GM18502 (cell line): ENCODE measurements at regions not wholly inside any gene's neighbourhood (a gene's known extent, or its start where the extent isn't known, plus 50 kb on each side); places are given as distances from the start of the nearest gene placed in this dataset.

Experiments used
- ATAC-seq: cut with Tn5 transposase; IDR thresholded peaks from one replicate; pipeline ENCODE4 v1.9.1; 2021; ENCODE audit warnings: mild to moderate bottlenecking; ENCODE audit not compliant: unreplicated experiment, poor library complexity

DNA sequence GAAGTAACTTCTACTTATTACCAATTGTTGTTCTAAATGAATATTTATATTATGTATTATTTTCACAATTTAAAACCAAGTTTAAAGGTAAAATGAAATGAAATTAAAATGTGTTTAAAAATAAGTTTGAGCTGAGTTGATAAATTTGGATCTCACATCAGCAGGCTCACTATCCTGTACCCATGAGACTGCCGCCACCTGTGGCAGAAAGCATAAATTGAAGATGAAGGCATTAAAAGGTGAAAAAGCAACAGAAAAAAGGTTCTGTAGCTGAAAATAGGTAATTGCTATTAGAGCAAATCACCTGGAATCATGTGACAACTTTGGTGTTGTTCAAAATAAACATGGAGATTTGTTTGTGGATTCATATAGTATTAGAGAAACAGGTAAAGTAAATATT is 133.0 kb upstream of the CADM2 start:
- no peak for ATAC-seq

GRCh38 chr3:84830476-84830875 is 128.3 kb upstream of the CADM2 start:
- ATAC-seq: no peak

DNA sequence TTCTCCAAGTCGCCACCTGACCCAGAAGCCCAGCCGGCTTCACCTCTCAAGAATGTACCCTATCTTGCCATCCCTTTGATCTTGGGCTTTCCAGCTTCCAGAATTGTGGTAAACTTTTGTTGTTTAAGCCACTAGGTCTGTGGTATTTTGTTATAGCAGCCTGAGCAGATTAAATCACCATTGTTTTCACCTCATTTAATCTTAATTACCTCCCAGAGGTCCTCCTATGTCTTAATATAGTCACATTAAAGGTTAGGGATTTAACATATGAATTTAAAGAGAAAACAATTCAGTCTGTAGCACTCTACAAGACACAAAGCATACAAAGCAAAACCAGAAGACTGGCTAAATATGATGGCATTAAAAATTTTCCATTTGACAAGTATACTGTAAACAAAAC is 123.4 kb upstream of the CADM2 start:
- no peak for ATAC-seq

DNA sequence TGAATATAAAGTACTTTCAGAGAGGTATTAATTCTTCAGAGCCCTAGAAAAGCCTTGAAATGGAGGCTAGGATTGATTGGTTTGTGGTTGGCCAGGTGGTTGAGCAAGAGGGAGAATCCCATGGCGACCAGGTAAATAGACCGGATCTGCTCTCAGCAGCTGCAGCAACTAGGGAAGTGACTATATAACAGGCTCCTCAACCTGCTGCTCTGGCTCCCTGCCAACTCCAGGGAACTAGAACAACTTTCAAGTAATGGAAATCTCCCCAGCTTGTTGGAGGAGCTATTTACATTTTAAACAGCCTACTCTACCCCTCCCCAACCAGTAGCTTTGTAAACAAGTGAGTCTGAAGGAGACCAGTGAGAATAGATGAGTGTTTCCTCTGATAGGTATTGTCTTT is 121.8 kb upstream of the CADM2 start:
- no peak for ATAC-seq

GRCh38 chr3:84877092-84877491 is 81.7 kb upstream of the CADM2 start:
- ATAC-seq: no peak

DNA sequence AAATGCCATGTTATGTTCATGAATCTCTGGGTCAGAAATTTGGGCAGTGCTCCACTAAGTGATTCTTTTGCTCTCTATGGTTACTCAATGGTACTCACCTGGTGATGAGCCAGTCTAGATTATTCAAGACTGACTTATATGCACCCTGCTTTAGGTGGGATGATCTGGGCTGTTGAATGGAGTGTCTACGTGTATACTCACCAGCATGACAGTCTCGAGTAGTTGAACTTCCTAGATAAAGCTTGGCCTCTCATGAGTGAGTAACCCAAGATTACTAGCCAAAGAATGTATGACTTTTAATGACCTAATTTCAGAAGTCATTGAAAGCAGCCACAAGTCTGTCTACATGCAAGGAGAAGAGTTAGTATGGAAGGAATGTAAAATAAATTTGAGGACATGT is 77.5 kb upstream of the CADM2 start:
- ATAC-seq: no peak

DNA sequence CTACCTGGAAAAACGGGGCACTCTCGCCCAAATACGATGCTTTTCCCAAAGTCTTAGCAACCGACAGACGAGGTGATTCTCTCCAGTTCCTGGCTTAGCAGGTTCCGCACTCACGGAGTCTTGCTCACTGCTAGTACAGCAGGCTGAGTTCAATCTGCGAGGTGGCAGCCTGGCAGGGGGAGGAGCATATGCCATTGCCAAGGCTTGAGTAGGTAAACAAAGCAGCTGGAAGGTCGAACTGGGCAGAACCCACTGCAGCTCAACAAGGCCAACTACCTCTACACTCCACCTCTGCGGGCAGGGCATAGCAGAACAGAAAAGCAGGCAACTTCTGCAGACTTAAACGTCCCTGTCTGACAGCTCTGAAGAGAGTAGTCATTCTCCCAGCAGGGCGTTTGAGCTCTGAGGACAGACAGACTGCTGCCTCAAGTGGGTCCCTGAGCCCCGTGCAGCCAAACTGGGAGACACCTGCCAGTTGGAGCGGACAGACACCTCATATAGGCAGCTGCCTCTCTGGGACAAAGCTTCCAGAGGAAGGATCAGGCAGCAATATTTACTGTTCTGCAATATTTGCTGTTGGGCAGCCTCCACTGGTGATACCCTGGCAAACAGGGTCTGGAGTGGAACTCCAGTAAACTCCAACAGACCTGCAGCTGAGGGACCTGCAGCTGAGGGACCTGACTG is 73.4 kb upstream of the CADM2 start:
- no peak for ATAC-seq

DNA sequence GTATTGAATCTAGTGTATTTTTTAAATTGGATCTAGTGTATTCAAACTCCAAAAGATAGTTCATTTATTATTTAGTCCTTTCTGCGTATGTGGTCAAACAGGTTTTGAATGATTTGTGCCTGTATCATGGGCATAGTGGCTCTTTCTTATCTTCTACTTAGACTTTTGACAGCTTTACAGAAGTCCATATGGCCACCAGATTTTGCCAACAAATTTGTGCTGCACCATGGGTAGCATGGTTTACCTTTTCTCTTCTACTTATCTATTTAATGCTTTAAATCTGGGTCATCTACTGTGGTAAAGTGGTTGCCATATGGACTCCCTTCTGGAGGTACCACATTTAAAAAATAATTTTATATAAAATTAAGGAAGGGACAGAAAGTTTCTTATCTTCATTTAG is 66.9 kb upstream of the CADM2 start:
- no peak for ATAC-seq

DNA sequence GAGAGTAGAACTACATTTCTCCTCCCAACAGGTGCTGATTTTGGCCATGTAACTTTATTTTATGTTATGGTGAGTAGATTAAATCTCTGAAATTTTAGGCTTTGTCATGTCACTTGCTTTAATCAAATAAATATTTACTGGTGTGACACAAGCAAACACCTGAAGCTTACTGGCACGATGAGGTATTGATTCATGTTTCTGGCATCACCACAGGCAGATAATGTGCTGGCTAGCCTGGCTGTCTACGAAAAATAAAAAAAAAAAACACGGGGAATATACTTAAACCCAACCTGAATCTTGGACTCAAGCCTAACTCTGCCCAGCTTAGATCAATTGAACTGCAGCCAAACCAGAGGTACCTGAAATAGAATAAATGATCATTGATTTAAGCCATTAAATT is 65.6 kb upstream of the CADM2 start:
- ATAC-seq: no peak

GRCh38 chr3:84904212-84904611 is 54.6 kb upstream of the CADM2 start:
- ATAC-seq: no peak

- no peak for ATAC-seq
Measured at GRCh38 chr3:84904816-84905555, 53.8 kb upstream of the CADM2 start.

DNA sequence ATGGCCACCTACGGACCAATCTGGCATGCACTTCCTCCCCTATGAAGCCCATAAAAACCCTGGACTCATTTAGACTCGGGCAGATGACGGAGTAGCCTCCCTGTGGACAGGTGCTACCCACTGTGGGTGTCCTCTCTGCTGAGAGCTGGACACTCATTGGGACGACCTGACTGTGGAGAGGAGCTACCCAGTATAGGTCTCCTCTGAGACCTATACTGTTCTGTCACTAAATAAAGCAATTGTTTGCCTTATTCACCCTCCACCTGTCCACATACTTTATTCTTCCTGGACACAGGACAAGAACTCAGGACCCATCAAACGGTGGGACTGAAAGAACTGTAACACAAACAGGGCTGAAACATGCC is 53.3 kb upstream of the CADM2 start:
- ATAC-seq: no peak

DNA sequence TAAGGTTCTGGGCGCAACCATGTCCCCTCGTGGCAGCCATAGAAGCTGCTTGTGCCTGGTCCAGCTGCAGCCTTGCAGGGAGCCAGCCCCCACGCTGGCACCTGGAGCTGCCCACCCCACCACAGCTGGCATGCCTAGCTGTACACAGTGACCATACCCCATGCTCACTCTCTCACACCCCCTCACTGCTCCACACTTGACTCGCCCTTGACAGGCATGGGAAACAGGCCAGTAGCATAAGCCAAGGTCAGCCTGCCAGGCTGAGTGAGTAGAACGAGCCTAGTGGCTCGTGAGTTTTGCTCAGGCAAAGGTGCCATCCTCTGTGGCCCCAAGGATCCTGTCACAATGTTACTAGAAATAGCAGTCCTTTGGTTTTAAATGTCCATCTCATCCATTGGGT is 52.7 kb upstream of the CADM2 start:
- no peak for ATAC-seq
